ENCODE measurements at regions not wholly inside any gene's neighbourhood (a gene's known extent, or its start where the extent isn't known, plus 50 kb on each side); places are given as distances from the start of the nearest gene placed in this dataset.

GRCh38 chr1:24255226-24255625, 63.9 kb upstream of the GRHL3 start (continued):
- TF ChIP-seq CHD7 (IDR thresholded peaks at IDR 0.05; ENCODE audit: insufficient replicate concordance, low read length), result no peak
- TF ChIP-seq POLR2A (IDR thresholded peaks at IDR 0.05; ENCODE audit: control extremely low read depth in 1 of 2, low read depth in 2 of 2, low read length in 2 of 2), result no peak
- TF ChIP-seq JUN (IDR thresholded peaks at IDR 0.05; ENCODE audit: low read depth, low read length), result no peak
- TF ChIP-seq, protein P1, sequence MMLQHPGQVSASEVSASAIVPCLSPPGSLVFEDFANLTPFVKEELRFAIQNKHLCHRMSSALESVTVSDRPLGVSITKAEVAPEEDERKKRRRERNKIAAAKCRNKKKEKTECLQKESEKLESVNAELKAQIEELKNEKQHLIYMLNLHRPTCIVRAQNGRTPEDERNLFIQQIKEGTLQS (IDR thresholded peaks at IDR 0.05; ENCODE audit: insufficient read depth, low read depth, low read length), result no peak
- TF ChIP-seq SP4 (IDR thresholded peaks at IDR 0.05; ENCODE audit: low read length), result no peak
- TF ChIP-seq POLR2AphosphoS5 (IDR thresholded peaks at IDR 0.05; ENCODE audit: low read depth, low read length), result no peak
- TF ChIP-seq SIN3A (conservative IDR thresholded peaks at IDR 0.05 in 1 of 2, IDR thresholded peaks at IDR 0.05 in 1 of 2; ENCODE audit: low read depth in 1 of 2, low read length in 2 of 2), result no peak
- no peak for TF ChIP-seq NANOG (IDR thresholded peaks at IDR 0.05; ENCODE audit: insufficient read depth, low read depth, low read length, poor library complexity, severe bottlenecking)
- no peak for TF ChIP-seq SIX5 (IDR thresholded peaks at IDR 0.05; ENCODE audit: low read depth, low read length)
- TF ChIP-seq CHD1 (IDR thresholded peaks at IDR 0.05; ENCODE audit: low read depth, low read length), result no peak

Measured in H1 (cell line).